HCT116 (cell line): ENCODE measurements at regions not wholly inside any gene's neighbourhood (a gene's known extent, or its start where the extent isn't known, plus 50 kb on each side); places are given as distances from the start of the nearest gene placed in this dataset.

ENCODE experiments used
- ATAC-seq: fragments of 200-7000 bp; cut with Tn5 transposase; 2 replicates; pipeline ENCODE4 v1.9.1; 2020; ENCODE audit warnings: mild to moderate bottlenecking, moderate library complexity
- BruUV-seq: library from RNA; stranded (reverse); fragments of 400-500 nt; replicated peaks from 2 replicates; lab custom pipeline; 2021; lab: Mats Ljungman, UMichigan
- CTCF ChIA-PET: fragments of 300-600 bp; sonication (Branson Sonifier 250); formaldehyde crosslinking; loops from one replicate; lab custom pipeline; 2021; ENCODE audit warnings: antibody characterized with exemption; lab: Charles Lee
- POLR2A ChIA-PET: fragments of 300-600, 350-600 bp; sonication (Branson Sonifier 250); formaldehyde crosslinking; loops from one replicate; lab custom pipeline; 2021; ENCODE audit warnings: antibody characterized with exemption; lab: Charles Lee
- RAD21 ChIA-PET, 2 experiments: fragments of 300-600 bp; sonication (Branson Sonifier 250); formaldehyde crosslinking; loops; one replicate each; lab custom pipeline; 2023; ENCODE audit warnings: low total read pairs in 2 of 2; ENCODE audit not compliant: uncharacterized antibody in 2 of 2, unreplicated experiment in 2 of 2, low non-redundant PET in 1 of 2; lab: Charles Lee
- DNase-seq: peaks from one replicate; pipeline ENCODE4 v3.0.0-alpha.2; 2010; ENCODE audit warnings: low read depth, low spot score
- H2AFZ ChIP-seq: fragments of 200-600 bp; shearing (Covaris generic), sonication (generic); 2 replicates; pipeline ENCODE4 v1.6.1; 2017; ENCODE audit warnings: low read depth, mixed run types, mixed read lengths, antibody characterized with exemption, low read length; ENCODE audit not compliant: poor library complexity, severe bottlenecking
- H3K27ac ChIP-seq: 2 replicates; pipeline ENCODE4 v1.5.1; 2012; ENCODE audit warnings: low read depth, low read length
- H3K27me3 ChIP-seq: fragments of 200-600 bp; sonication (generic); 2 replicates; pipeline ENCODE4 v1.6.1; 2016; ENCODE audit warnings: mixed run types, low read length, mixed read lengths; ENCODE audit not compliant: insufficient read depth
- H3K36me3 ChIP-seq, 2 experiments: fragments of 200-500 bp in 1 of 2; fragments of 200-600 bp in 1 of 2; sonication (Bioruptor generic) in 1 of 2; sonication (generic) in 1 of 2; 2 replicates each; pipeline versions ENCODE4 v1.5.1 to v1.6.1; 2014 to 2016; ENCODE audit warnings: low read length in 2 of 2, inconsistent platforms in 1 of 2, mixed read lengths in 1 of 2, mixed run types in 1 of 2; ENCODE audit not compliant: insufficient read depth in 2 of 2, control insufficient read depth in 1 of 2
- H3K4me1 ChIP-seq, 2 experiments: fragments of 200-600 bp in 1 of 2; sonication (generic) in 1 of 2; 2 replicates each; pipeline versions ENCODE4 v1.5.1 to v1.6.1; 2012 to 2017; ENCODE audit warnings: low read length in 2 of 2, inconsistent platforms in 1 of 2, mild to moderate bottlenecking in 1 of 2, mixed read lengths in 1 of 2, mixed run types in 1 of 2, moderate library complexity in 1 of 2; ENCODE audit not compliant: insufficient read depth in 2 of 2, control insufficient read depth in 1 of 2
- H3K4me2 ChIP-seq: fragments of 200-600 bp; sonication (generic); 2 replicates; pipeline ENCODE4 v1.6.1; 2017; ENCODE audit warnings: mixed run types, low read length, mixed read lengths
- H3K4me3 ChIP-seq, 2 experiments: fragments of 200-600 bp in 1 of 2; sonication (generic) in 1 of 2; replicated peaks in 1 of 2; 2 replicates each; pipeline ENCODE4 v1.5.1; 2011 to 2016; ENCODE audit warnings: low read length in 2 of 2, control low read depth in 1 of 2, low read depth in 1 of 2, mild to moderate bottlenecking in 1 of 2, mixed read lengths in 1 of 2, mixed run types in 1 of 2
- H3K79me2 ChIP-seq: fragments of 200-600 bp; sonication (generic); 2 replicates; pipeline ENCODE4 v1.6.1; 2017; ENCODE audit warnings: mild to moderate bottlenecking, mixed run types, low read length, moderate library complexity, mixed read lengths; ENCODE audit not compliant: insufficient read depth
- H3K9ac ChIP-seq: fragments of 200-600 bp; sonication (generic); 2 replicates; pipeline ENCODE4 v1.6.1; 2016; ENCODE audit warnings: low read length, mixed read lengths
- H3K9me2 ChIP-seq: fragments of 200-600 bp; sonication (generic), shearing (Covaris generic); 2 replicates; pipeline ENCODE4 v1.6.1; 2017; ENCODE audit warnings: mixed run types, mild to moderate bottlenecking, moderate library complexity; ENCODE audit not compliant: insufficient read depth
- H3K9me3 ChIP-seq, 2 experiments: fragments of 200-500 bp in 1 of 2; fragments of 200-600 bp in 1 of 2; sonication (Bioruptor generic) in 1 of 2; sonication (generic) in 1 of 2; 2 replicates each; pipeline ENCODE4 v1.6.1; 2014 to 2017; ENCODE audit warnings: low read length in 2 of 2, mixed read lengths in 2 of 2, inconsistent platforms in 1 of 2, low read depth in 1 of 2, mild to moderate bottlenecking in 1 of 2, mixed run types in 1 of 2, moderate library complexity in 1 of 2; ENCODE audit not compliant: control insufficient read depth in 1 of 2, insufficient read depth in 1 of 2
- H4K20me1 ChIP-seq: fragments of 200-600 bp; sonication (generic), shearing (Covaris generic); 2 replicates; pipeline ENCODE4 v1.6.1; 2017; ENCODE audit warnings: mixed run types, mild to moderate bottlenecking, moderate library complexity; ENCODE audit not compliant: insufficient read depth
- CBX3 ChIP-seq: IDR thresholded peaks from 2 replicates; pipeline ENCODE4 v1.6.1; 2012; ENCODE audit warnings: low read depth
- CEBPB ChIP-seq: IDR thresholded peaks from 2 replicates; pipeline ENCODE4 v1.6.1; 2012; ENCODE audit warnings: low read depth
- EZH2phosphoT487 ChIP-seq: fragments of 200-600 bp; IDR thresholded peaks from 2 replicates; pipeline ENCODE4 v1.6.1; 2018; ENCODE audit warnings: antibody characterized with exemption, borderline replicate concordance
- JUND ChIP-seq: IDR thresholded peaks from 2 replicates; pipeline ENCODE4 v1.6.1; 2012
- POLR2A ChIP-seq: IDR thresholded peaks from 2 replicates; pipeline ENCODE4 v1.7.0; 2011; ENCODE audit warnings: borderline replicate concordance; ENCODE audit not compliant: insufficient read depth, insufficient read length; ENCODE audit errors: extremely low read depth
- POLR2AphosphoS5 ChIP-seq: IDR thresholded peaks from 2 replicates; pipeline ENCODE4 v1.6.1; 2011; ENCODE audit warnings: mild to moderate bottlenecking, low read depth, low read length, moderate library complexity
- RAD21 ChIP-seq: IDR thresholded peaks from 2 replicates; pipeline ENCODE4 v1.6.1; 2012; ENCODE audit warnings: low read depth, mild to moderate bottlenecking
- SIN3A ChIP-seq: IDR thresholded peaks from 2 replicates; pipeline ENCODE4 v1.6.1; 2012; ENCODE audit warnings: low read depth
- SP1 ChIP-seq: IDR thresholded peaks from 2 replicates; pipeline ENCODE4 v1.6.1; 2012; ENCODE audit warnings: low read depth
- YY1 ChIP-seq: IDR thresholded peaks from 2 replicates; pipeline ENCODE4 v1.6.1; 2011; ENCODE audit warnings: low read length, low read depth, moderate library complexity, mild to moderate bottlenecking; ENCODE audit not compliant: insufficient replicate concordance; ENCODE audit errors: extremely low read depth
- ZNF274 ChIP-seq: fragments of 200-500 bp; sonication (Bioruptor generic); IDR thresholded peaks from 2 replicates; pipeline ENCODE4 v1.6.1; 2014; ENCODE audit warnings: mild to moderate bottlenecking, low read depth, low read length, inconsistent platforms
- intact Hi-C: fragments of 100-400 bp; cut with micrococcal nuclease; formaldehyde crosslinking; loops from 2 replicates; pipeline ENCODE4 v1.10.0; 2022
- TF ChIP-seq, protein P1 (sequence below): IDR thresholded peaks from 2 replicates; pipeline ENCODE4 v1.6.1; 2012
- TF ChIP-seq, protein P2 (sequence below): IDR thresholded peaks from 2 replicates; pipeline ENCODE4 v1.6.1; 2012; ENCODE audit warnings: low read depth

DNA sequence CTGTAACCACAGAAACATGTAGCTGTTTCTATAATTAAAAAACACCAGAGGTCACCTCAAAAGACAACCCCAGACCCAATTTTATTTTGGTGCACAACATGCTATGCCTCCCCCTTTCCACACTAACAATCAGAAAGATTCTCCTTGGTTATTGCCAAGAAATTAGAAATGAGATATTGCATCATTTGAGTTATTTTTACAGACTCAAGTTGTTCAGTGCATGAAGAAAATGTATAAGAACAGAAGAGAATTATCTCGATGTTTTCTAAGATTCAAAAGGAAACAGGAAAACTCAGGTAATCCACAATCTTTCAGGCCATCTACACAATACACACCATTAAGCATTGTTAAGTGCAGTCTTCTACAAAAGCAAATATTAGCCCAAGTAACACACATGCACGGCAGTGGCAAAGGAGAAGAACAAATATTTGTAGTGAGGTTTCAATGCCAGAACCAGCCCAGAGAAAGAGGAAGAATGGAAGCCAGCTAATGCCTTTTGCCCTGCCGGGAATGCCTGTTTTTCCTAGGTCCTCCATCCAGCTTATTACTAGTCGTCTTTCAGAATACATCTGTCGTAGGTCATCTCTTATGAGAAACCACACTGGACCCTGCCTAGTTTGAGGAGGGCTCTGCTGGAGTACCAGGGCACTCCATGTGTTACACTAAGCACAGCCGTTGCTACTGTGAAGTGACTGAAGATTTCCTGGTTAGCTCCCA is 67.6 kb upstream of the C1GALT1 start:
- Histone ChIP-seq H3K79me2 (no peaks in the 10 kb centered on the region), H3K4me3 (no peak overlapping the region), H3K9ac (no peak overlapping the region), H3K4me2 (no peak overlapping the region), H3K36me3 (no peaks in the 10 kb centered on the region), H3K4me1 (no peaks in the 10 kb centered on the region), H3K27me3 (no peaks in the 10 kb centered on the region), H3K9me2 (no peaks in the 10 kb centered on the region), H2AFZ (no peak overlapping the region), H3K9me3 (no peaks in the 10 kb centered on the region), H4K20me1 (no peaks in the 10 kb centered on the region), H3K27ac (no peak overlapping the region)
- DNase-seq (no peak), ATAC-seq (no peak)
- CTCF ChIA-PET: interaction anchor here (1.9 kb wide), 1 partner anchor 11 kb away, joined by 6 read pairs; no protein-coding TSS in a partner anchor
- RAD21 ChIA-PET: no interaction called here
- no peak for TF ChIP-seq SP1
- no peak for TF ChIP-seq CBX3
- no peak for TF ChIP-seq ZNF274
- TF ChIP-seq JUND: no peak
- no peak for TF ChIP-seq POLR2AphosphoS5
- TF ChIP-seq RAD21: no peak
- TF ChIP-seq SIN3A: no peak
- TF ChIP-seq, protein P1, sequence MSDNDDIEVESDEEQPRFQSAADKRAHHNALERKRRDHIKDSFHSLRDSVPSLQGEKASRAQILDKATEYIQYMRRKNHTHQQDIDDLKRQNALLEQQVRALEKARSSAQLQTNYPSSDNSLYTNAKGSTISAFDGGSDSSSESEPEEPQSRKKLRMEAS: no peak
- TF ChIP-seq, protein P2, sequence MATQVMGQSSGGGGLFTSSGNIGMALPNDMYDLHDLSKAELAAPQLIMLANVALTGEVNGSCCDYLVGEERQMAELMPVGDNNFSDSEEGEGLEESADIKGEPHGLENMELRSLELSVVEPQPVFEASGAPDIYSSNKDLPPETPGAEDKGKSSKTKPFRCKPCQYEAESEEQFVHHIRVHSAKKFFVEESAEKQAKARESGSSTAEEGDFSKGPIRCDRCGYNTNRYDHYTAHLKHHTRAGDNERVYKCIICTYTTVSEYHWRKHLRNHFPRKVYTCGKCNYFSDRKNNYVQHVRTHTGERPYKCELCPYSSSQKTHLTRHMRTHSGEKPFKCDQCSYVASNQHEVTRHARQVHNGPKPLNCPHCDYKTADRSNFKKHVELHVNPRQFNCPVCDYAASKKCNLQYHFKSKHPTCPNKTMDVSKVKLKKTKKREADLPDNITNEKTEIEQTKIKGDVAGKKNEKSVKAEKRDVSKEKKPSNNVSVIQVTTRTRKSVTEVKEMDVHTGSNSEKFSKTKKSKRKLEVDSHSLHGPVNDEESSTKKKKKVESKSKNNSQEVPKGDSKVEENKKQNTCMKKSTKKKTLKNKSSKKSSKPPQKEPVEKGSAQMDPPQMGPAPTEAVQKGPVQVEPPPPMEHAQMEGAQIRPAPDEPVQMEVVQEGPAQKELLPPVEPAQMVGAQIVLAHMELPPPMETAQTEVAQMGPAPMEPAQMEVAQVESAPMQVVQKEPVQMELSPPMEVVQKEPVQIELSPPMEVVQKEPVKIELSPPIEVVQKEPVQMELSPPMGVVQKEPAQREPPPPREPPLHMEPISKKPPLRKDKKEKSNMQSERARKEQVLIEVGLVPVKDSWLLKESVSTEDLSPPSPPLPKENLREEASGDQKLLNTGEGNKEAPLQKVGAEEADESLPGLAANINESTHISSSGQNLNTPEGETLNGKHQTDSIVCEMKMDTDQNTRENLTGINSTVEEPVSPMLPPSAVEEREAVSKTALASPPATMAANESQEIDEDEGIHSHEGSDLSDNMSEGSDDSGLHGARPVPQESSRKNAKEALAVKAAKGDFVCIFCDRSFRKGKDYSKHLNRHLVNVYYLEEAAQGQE: no peak
- TF ChIP-seq POLR2A: no peak
- no peak for TF ChIP-seq CEBPB
- TF ChIP-seq EZH2phosphoT487: no peak
- no peak for TF ChIP-seq YY1
- no TSS peak for BruUV-seq
- intact Hi-C loops: no loop called here
- POLR2A ChIA-PET: no interaction called here
